ENCODE measurements at regions not wholly inside any gene's neighbourhood (a gene's known extent, or its start where the extent isn't known, plus 50 kb on each side); places are given as distances from the start of the nearest gene placed in this dataset.

DNA sequence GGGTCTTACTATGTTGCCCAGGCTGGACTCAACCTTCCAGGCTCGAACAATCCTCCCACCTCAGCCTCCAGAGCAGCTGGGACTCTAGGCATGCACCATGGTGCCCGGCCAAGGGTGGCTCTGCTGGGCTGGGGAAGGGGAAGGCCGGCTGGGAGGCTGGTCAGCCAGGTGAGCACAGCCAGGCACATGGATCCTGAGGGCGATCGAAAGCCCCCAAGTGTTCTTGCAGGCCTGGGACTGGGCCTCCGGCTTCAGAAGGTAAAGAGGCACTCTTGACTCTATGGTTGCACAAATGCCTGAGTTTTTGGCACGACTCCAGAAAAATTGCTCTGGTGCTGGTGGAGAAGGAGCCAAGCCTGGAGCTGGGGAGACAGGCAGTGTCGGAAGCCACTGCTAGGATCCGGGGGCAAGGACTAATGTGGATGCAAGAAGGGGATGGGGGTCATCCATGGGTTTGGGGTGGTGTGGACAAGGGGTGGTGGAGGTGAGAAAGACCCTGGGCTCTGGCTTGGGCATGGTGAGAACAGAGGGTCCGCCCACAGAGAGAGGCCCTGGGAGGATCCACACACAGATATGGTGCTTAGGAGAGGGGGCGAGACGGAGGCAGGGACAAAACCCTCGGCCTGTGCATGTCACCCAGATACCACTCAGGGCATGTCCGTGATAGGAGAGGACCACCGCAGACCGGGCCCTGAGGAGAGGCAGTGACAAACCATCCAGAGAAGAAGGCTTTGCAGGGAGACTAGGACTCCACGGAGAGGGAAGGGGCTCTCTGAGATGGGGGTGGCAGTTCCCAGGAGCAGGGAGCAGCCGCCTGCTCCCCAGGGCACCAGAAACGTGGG is 51.1 kb upstream of the COL5A1 start:
- DNase-seq = no peak

GRCh38 chr9:134591082-134591571 is 50.5 kb upstream of the COL5A1 start:
- no peak for DNase-seq

DNA sequence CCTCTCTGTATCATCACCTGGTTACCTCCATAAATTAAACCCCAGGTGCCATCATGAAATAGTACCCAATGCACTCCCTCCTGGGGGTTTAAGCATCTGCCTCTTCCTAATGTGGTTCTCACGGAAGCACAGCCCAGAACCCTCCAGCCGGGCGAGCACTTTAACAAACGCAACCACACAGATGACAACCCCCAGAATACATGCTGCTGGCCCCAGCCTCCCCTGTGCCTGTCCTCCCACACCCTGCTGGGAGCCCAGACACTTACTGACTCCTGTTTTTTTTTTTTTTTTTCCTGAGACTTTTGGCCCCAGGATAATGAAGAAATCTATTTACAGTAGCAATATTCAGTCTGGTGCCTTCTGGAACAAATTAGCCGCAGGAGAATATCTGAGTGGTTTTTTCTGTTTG is 50.0 kb upstream of the COL5A1 start:
- no peak for DNase-seq

All from activated T-cell treated with anti-CD3 and anti-CD28 coated beads, Interleukin-2, amount 50 U/mL, for 1 hour (primary cell).